Left lung (tissue), 4 donors: ENCODE measurements at regions not wholly inside any gene's neighbourhood (a gene's known extent, or its start where the extent isn't known, plus 50 kb on each side); places are given as distances from the start of the nearest gene placed in this dataset.

Experiments
- ATAC-seq: fragments of 200-7000 bp; cut with Tn5 transposase; one replicate; pipeline ENCODE4 v1.9.1; 2020; ENCODE audit warnings: moderate library complexity
- DNase-seq, 4 donors: peaks; one replicate each; pipeline ENCODE4 v3.0.0-alpha.2; 2013 to 2020
- H3K27ac ChIP-seq, 2 donors: fragments of 200-600 bp; sonication (generic) in 1 of 2; one replicate each; pipeline versions ENCODE4 v1.5.0 to v1.8.0; 2020 to 2021
- H3K27me3 ChIP-seq, 2 donors: fragments of 200-600 bp; sonication (generic) in 1 of 2; one replicate each; pipeline versions ENCODE4 v1.5.0 to v1.8.0; 2020 to 2021
- H3K36me3 ChIP-seq, 2 donors: fragments of 200-600 bp; sonication (generic) in 1 of 2; one replicate each; pipeline versions ENCODE4 v1.5.0 to v1.8.0; 2020 to 2021
- H3K4me1 ChIP-seq, 2 donors: fragments of 200-600 bp; one replicate each; pipeline ENCODE4 v1.8.0; 2021
- H3K4me3 ChIP-seq, 2 donors: fragments of 200-600 bp; sonication (generic) in 1 of 2; one replicate each; pipeline versions ENCODE4 v1.5.0 to v1.8.0; 2020 to 2021; ENCODE audit warnings: mild to moderate bottlenecking in 1 of 2
- H3K9me3 ChIP-seq, 2 donors: fragments of 200-600 bp; sonication (generic) in 1 of 2; one replicate each; pipeline versions ENCODE4 v1.5.0 to v1.8.0; 2020 to 2021
- intact Hi-C, 2 donors: fragments of 100-400 bp; cut with DNase I; formaldehyde crosslinking; loops; one replicate each; pipeline versions ENCODE4 v1.11.2 to v1.14.2; 2022
- TF ChIP-seq, protein P1 (sequence below), 2 donors: fragments of 200-600 bp; sonication (generic) in 1 of 2; IDR thresholded peaks; one replicate each; pipeline versions ENCODE4 v1.5.0 to v1.8.0; 2021; ENCODE audit warnings: antibody characterized with exemption in 2 of 2
- donor health status: DM: no; HTN: yes; CAD: no.
- donor health status: DM: no; HTN: no; CAD: no.

DNA sequence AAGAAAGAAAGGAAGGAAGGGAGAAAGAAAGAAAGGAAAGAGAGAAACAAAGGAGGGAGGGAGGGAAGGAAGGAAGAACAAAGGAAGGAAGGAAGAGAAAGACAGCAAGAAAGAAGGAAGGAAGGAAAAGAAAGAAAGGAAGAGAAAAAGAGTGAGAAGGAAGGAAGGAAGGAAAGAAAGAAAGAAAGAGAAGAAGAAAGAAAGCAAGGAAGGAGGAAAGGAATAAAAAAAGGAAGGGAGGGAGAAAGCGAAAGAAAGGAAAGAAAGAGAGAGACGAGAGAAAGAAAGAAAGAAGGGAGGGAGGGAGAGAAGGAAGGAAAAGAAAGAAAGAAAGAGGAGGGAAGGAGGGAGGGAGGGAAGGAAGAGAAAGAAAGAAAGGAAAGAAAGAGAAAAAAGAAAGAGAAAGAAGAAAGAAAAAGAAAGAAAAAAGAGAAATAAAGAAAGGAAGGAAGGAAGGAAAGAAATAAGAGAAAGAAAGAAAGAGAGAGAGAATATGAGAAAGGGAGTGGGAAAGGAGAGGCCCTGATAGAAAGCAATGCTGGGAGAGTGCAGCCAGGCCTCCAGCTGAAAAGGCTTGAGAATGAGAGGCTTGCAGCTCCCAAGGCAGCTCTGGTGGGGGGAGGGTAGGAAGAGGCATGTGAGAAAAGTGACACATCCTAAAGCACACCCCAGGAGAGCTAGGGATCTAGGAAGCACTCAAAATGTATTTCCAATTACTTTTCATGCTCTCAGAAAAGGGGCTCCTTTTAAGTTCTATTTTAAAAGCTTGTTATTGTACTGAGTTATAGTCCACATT is 134.0 kb upstream of the ZIC3 start:
- TF ChIP-seq, protein P1, sequence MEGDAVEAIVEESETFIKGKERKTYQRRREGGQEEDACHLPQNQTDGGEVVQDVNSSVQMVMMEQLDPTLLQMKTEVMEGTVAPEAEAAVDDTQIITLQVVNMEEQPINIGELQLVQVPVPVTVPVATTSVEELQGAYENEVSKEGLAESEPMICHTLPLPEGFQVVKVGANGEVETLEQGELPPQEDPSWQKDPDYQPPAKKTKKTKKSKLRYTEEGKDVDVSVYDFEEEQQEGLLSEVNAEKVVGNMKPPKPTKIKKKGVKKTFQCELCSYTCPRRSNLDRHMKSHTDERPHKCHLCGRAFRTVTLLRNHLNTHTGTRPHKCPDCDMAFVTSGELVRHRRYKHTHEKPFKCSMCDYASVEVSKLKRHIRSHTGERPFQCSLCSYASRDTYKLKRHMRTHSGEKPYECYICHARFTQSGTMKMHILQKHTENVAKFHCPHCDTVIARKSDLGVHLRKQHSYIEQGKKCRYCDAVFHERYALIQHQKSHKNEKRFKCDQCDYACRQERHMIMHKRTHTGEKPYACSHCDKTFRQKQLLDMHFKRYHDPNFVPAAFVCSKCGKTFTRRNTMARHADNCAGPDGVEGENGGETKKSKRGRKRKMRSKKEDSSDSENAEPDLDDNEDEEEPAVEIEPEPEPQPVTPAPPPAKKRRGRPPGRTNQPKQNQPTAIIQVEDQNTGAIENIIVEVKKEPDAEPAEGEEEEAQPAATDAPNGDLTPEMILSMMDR (IDR thresholded peaks at IDR 0.05) = no peak
- no peak overlapping the region for H3K27ac ChIP-seq
- H3K4me3 ChIP-seq = no peak overlapping the region
- peaks cover 0 to 5% of the 10 kb centered on the region in 2 donors for H3K4me1 ChIP-seq
- peaks cover 33 to 50% of the 10 kb centered on the region in 2 donors for H3K27me3 ChIP-seq
- ATAC-seq = no peak
- no peaks in the 10 kb centered on the region for H3K9me3 ChIP-seq
- DNase-seq = no peak
- no peaks in the 10 kb centered on the region for H3K36me3 ChIP-seq
- intact Hi-C loops = no loop called here

DNA sequence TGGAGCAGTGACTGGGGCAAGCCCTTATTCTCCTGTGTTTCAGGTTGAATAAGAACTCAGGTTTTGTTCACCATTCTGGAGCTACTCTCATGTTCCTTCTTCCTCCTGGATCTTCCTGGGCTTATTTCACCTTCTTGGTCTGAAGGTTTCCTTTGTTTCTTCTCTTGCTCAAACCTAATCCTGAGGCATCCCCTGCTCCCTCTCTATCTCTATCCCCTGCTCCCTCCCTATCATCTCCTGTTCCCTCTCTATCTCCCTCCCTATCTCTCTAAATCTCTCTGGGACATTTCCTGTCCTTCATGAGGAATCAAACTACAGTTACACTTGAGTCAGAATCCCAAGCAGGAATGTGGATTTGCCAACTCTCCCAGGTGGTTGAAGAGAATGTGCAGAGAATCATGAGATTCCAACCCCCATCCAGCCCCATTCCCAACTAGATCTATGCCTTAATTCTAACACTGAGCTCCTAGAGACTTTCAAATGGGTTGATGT is 134.9 kb upstream of the ZIC3 start:
- ATAC-seq (no peak), DNase-seq (no peak)
- Histone ChIP-seq H3K27ac (no peak overlapping the region), H3K27me3 (peaks cover 39 to 58% of the 10 kb centered on the region in 2 donors), H3K36me3 (no peaks in the 10 kb centered on the region), H3K9me3 (no peaks in the 10 kb centered on the region), H3K4me3 (no peak overlapping the region), H3K4me1 (peaks cover 0 to 5% of the 10 kb centered on the region in 2 donors)
- TF ChIP-seq, protein P1 (IDR thresholded peaks at IDR 0.05) = no peak
- intact Hi-C loops = no loop called here

DNA sequence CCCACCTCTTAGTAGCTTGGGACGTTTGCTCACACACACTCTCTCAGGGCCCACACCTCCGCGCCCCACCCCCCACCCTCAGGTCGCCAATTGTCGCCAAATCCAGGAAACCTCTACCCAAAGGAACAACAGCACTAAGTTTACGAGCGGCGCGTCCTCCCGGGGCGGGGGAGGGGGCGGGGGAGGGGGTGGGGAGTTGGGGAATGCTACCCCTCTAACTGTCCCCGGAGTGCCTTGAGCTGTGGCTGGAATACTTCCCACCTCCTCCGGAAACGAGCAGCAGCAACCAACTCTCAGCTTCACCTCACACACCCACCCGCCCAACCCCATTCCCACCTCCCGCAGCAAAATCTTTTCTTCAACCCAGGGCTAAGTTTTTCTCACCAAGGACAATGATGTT is 135.6 kb upstream of the ZIC3 start:
- TF ChIP-seq, protein P1 (IDR thresholded peaks at IDR 0.05) = no peak
- no peaks in the 10 kb centered on the region for H3K9me3 ChIP-seq
- no peak overlapping the region for H3K27ac ChIP-seq
- no peaks in the 10 kb centered on the region for H3K36me3 ChIP-seq
- intact Hi-C loops = no loop called here
- no peak for DNase-seq
- H3K27me3 ChIP-seq = peaks cover 45 to 66% of the 10 kb centered on the region in 2 donors
- H3K4me3 ChIP-seq = no peak overlapping the region
- ATAC-seq = no peak
- H3K4me1 ChIP-seq = peaks cover 0 to 5% of the 10 kb centered on the region in 2 donors

DNA sequence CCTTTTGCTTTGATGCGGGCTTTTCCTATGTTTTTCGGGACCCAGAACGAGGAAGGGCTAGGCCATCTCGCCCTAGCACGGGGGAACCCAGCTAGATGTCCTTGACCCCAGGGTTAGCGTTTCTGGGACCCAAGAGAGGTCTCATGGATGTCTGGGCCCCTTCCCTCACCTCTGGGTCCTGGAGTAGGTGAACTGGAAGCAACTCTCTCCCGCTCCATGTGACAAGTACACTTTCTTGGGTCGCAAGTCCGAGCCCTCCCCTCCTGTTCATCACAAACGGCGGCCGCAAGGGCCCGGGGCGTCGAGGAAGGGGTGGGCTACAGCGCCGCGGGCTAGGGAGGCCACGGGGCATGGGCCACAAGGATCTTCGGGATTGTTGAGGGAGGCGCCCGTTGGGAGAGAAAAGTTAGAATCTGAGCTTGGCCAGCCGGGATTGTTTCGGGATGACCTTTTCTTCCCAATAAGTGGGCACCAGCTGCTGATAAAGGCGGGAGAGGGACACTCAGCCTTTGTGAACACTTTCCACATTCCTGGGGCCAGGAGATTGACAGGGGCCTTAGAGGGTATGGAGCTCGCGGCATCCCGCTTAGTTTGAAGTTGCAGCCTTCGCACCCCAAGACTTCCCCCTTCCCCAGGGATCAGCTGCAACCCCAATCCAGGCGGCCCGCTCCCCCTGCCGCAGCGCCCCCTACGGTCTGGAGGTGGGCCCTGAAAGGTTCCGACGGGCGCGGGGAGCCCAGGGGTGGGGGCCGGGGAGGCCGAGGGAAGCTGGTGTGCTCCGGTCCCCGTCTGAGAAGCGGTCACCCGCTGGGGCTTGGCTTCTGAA is 136.9 kb upstream of the ZIC3 start:
- Histone ChIP-seq H3K4me1 (peaks cover 0 to 5% of the 10 kb centered on the region in 2 donors), H3K27ac (no peak overlapping the region), H3K27me3 (peaks cover 56 to 78% of the 10 kb centered on the region in 2 donors), H3K36me3 (no peaks in the 10 kb centered on the region), H3K4me3 (peak overlapping the region; percentile 35 to 38), H3K9me3 (no peaks in the 10 kb centered on the region)
- ATAC-seq (no peak), DNase-seq (no peak)
- TF ChIP-seq, protein P1 (IDR thresholded peaks at IDR 0.05) = no peak
- intact Hi-C loops = no loop called here

DNA sequence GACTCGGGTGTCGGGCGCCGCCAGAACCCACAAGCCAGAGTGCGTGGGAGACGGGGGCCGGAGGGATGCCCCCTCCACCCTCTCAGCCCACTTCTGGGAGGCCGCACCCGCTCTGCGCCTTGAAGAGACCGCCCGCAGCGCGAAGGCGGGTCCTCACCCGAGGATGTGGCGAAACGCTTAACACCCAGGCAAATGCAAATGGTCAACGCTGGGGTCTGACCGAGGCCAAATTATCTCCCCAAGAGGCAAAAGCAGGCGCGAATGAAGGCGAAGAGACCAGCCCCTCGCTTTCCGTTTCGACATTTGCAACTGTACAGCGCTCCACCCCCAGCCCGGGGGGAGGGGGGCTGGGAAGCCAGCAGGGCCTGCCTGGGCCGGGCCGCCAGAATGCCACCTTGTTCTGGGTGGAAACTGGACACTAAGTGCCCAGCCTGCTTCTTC is 137.7 kb upstream of the ZIC3 start:
- H3K9me3 ChIP-seq = no peaks in the 10 kb centered on the region
- no peaks in the 10 kb centered on the region for H3K36me3 ChIP-seq
- H3K4me3 ChIP-seq = peak overlapping the region; percentile 35 to 38
- DNase-seq (no peak), ATAC-seq (peak; percentile 39)
- H3K27ac ChIP-seq = no peak overlapping the region
- TF ChIP-seq, protein P1 (IDR thresholded peaks at IDR 0.05) = no peak
- peaks cover 62 to 80% of the 10 kb centered on the region in 2 donors for H3K27me3 ChIP-seq
- intact Hi-C loops = no loop called here
- H3K4me1 ChIP-seq = peaks cover 0 to 5% of the 10 kb centered on the region in 2 donors
